PFSK-1 (cell line): ENCODE measurements at regions not wholly inside any gene's neighbourhood (a gene's known extent, or its start where the extent isn't known, plus 50 kb on each side); places are given as distances from the start of the nearest gene placed in this dataset.

Experiments used
- FOXP2 ChIP-seq: optimal IDR thresholded peaks from 2 replicates; pipeline ENCODE3; 2011; ENCODE audit warnings: borderline replicate concordance, control low read depth, inconsistent platforms; ENCODE audit not compliant: insufficient read depth; ENCODE audit errors: extremely low read length, extremely low read depth
- POLR2AphosphoS5 ChIP-seq: IDR thresholded peaks from 2 replicates; pipeline ENCODE4 v1.6.1; 2012; ENCODE audit warnings: low read depth, mild to moderate bottlenecking, control low read depth, low read length, moderate library complexity
- REST ChIP-seq, 2 experiments: IDR thresholded peaks; 2 replicates each; pipeline versions ENCODE4 v1.6.1 to v1.8.0; 2011 to 2012; ENCODE audit warnings: low read depth in 2 of 2, low read length in 2 of 2, control low read depth in 1 of 2, inconsistent platforms in 1 of 2, mild to moderate bottlenecking in 1 of 2, moderate library complexity in 1 of 2; ENCODE audit not compliant: insufficient read depth in 1 of 2
- SIN3A ChIP-seq: IDR thresholded peaks from 2 replicates; pipeline ENCODE4 v1.6.1; 2012; ENCODE audit warnings: mild to moderate bottlenecking, low read length, moderate library complexity, borderline replicate concordance; ENCODE audit not compliant: insufficient read depth
- TAF1 ChIP-seq: IDR thresholded peaks from 2 replicates; pipeline ENCODE4 v1.6.1; 2012; ENCODE audit warnings: low read length, control low read depth, borderline replicate concordance; ENCODE audit not compliant: insufficient read depth

- TF ChIP-seq SIN3A (no peak), FOXP2 (no peak), POLR2AphosphoS5 (no peak), TAF1 (no peak), REST (IDR thresholded peaks at IDR 0.05; ENCODE audit: insufficient read depth in 1 of 2, low read depth in 2 of 2, low read length in 2 of 2) (no peak)
These were observed 147.9 kb upstream of the TOP1 start for GRCh38 chr20:40880729-40881109.

GRCh38 chr20:40882152-40882551, 146.5 kb upstream of the TOP1 start:
- no peak for TF ChIP-seq TAF1
- TF ChIP-seq REST (IDR thresholded peaks at IDR 0.05; ENCODE audit: insufficient read depth in 1 of 2, low read depth in 2 of 2, low read length in 2 of 2) = no peak
- no peak for TF ChIP-seq FOXP2
- no peak for TF ChIP-seq SIN3A
- no peak for TF ChIP-seq POLR2AphosphoS5

- no peak for TF ChIP-seq POLR2AphosphoS5
- no peak for TF ChIP-seq SIN3A
- no peak for TF ChIP-seq REST (IDR thresholded peaks at IDR 0.05; ENCODE audit: insufficient read depth in 1 of 2, low read depth in 2 of 2, low read length in 2 of 2)
- no peak for TF ChIP-seq TAF1
- no peak for TF ChIP-seq FOXP2
These were observed 145.5 kb upstream of the TOP1 start for GRCh38 chr20:40883097-40883496.

- TF ChIP-seq TAF1 (no peak), FOXP2 (no peak), SIN3A (no peak), POLR2AphosphoS5 (no peak), REST (IDR thresholded peaks at IDR 0.05; ENCODE audit: insufficient read depth in 1 of 2, low read depth in 2 of 2, low read length in 2 of 2) (no peak)
These were observed 141.5 kb upstream of the TOP1 start for GRCh38 chr20:40887105-40887504.

GRCh38 chr20:40890181-40890580, 138.4 kb upstream of the TOP1 start:
- TF ChIP-seq FOXP2 (no peak), TAF1 (no peak), SIN3A (no peak), POLR2AphosphoS5 (no peak), REST (IDR thresholded peaks at IDR 0.05; ENCODE audit: insufficient read depth in 1 of 2, low read depth in 2 of 2, low read length in 2 of 2) (no peak)
